OCI-LY1 (cell line): ENCODE measurements at regions not wholly inside any gene's neighbourhood (a gene's known extent, or its start where the extent isn't known, plus 50 kb on each side); places are given as distances from the start of the nearest gene placed in this dataset.

Source experiments
- H2AFZ ChIP-seq: fragments of 200-600 bp; sonication (generic), shearing (Covaris generic); 2 replicates; pipeline ENCODE4 v1.6.0; 2014; ENCODE audit warnings: antibody characterized with exemption, mild to moderate bottlenecking, low read length
- H3F3A ChIP-seq: fragments of 200-600 bp; sonication (generic), shearing (Covaris generic); 2 replicates; pipeline ENCODE4 v1.6.0; 2014; ENCODE audit warnings: mild to moderate bottlenecking, antibody characterized with exemption, low read length, moderate library complexity; ENCODE audit not compliant: insufficient read depth
- H3K27ac ChIP-seq: fragments of 200-600 bp; sonication (generic); 2 replicates; pipeline ENCODE4 v1.5.1; 2014; ENCODE audit warnings: low read length, mixed run types, mild to moderate bottlenecking, low read depth; ENCODE audit not compliant: poor library complexity, severe bottlenecking
- H3K27me3 ChIP-seq: fragments of 200-600 bp; sonication (generic); 2 replicates; pipeline ENCODE4 v1.6.0; 2014; ENCODE audit warnings: antibody characterized with exemption, mild to moderate bottlenecking, low read length, moderate library complexity; ENCODE audit not compliant: insufficient read depth
- H3K36me3 ChIP-seq: fragments of 200-600 bp; sonication (generic); 2 replicates; pipeline ENCODE4 v1.6.1; 2014; ENCODE audit warnings: mild to moderate bottlenecking, antibody characterized with exemption, low read length, moderate library complexity, mixed read lengths; ENCODE audit not compliant: insufficient read depth
- H3K4me1 ChIP-seq: fragments of 200-600 bp; sonication (generic); 2 replicates; pipeline ENCODE4 v1.5.1; 2014; ENCODE audit warnings: mild to moderate bottlenecking, low read length, moderate library complexity; ENCODE audit not compliant: insufficient read depth, severe bottlenecking
- H3K4me2 ChIP-seq: fragments of 200-600 bp; sonication (generic), shearing (Covaris generic); 2 replicates; pipeline ENCODE4 v1.6.1; 2014; ENCODE audit warnings: low read length
- H3K4me3 ChIP-seq: fragments of 200-600 bp; sonication (generic); 2 replicates; pipeline ENCODE4 v1.5.1; 2014; ENCODE audit warnings: low read length, low read depth, mild to moderate bottlenecking, mixed read lengths; ENCODE audit not compliant: poor library complexity, severe bottlenecking
- H3K79me2 ChIP-seq: fragments of 200-600 bp; shearing (Covaris generic); 2 replicates; pipeline ENCODE4 v1.6.1; 2016; ENCODE audit warnings: mixed run types, low read length, mixed read lengths; ENCODE audit not compliant: insufficient read depth
- H3K9ac ChIP-seq: fragments of 200-600 bp; sonication (generic), shearing (Covaris generic); 2 replicates; pipeline ENCODE4 v1.6.1; 2014; ENCODE audit warnings: mild to moderate bottlenecking, low read length, mixed read lengths
- H3K9me2 ChIP-seq: fragments of 200-600 bp; sonication (generic), shearing (Covaris generic); 2 replicates; pipeline ENCODE4 v1.6.1; 2014; ENCODE audit warnings: low read depth, mild to moderate bottlenecking, low read length, mixed read lengths
- H3K9me3 ChIP-seq: fragments of 200-600 bp; shearing (Covaris generic); 2 replicates; pipeline ENCODE4 v1.6.1; 2014; ENCODE audit warnings: low read length, mixed read lengths
- H4K20me1 ChIP-seq: fragments of 200-600 bp; sonication (generic), shearing (Covaris generic); 2 replicates; pipeline ENCODE4 v1.6.0; 2016; ENCODE audit warnings: mild to moderate bottlenecking, low read length; ENCODE audit not compliant: insufficient read depth
- EZH2 ChIP-seq: fragments of 200-600 bp; sonication (generic), shearing (Covaris generic); IDR thresholded peaks from 2 replicates; pipeline ENCODE4 v1.8.0; 2017; ENCODE audit warnings: borderline replicate concordance, mixed run types, mild to moderate bottlenecking, antibody characterized with exemption, low read length, moderate library complexity, mixed read lengths
- TF ChIP-seq, protein P1 (sequence below): fragments of 200-600 bp; sonication (generic), shearing (Covaris generic); IDR thresholded peaks from 2 replicates; pipeline ENCODE4 v1.5.1; 2017; ENCODE audit warnings: mild to moderate bottlenecking, antibody characterized with exemption, low read length, moderate library complexity, mixed read lengths

DNA sequence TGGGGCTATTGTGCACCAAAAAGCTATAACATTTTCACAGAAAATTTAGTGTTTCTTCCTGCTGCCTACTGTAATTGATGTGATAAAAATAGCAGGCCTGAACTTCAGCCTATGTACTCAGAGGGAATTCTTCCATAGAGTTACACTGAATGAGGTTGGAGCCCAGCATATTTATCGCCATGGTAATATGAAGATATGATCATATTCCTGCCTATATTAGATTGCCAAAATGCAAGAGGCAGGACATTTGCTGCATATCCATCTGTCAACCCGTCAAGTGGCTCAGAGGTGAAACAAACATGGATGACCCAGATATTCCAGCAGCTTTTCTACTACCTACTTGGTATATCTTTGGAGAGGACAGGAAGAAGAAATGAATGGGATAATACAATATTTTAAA is 1150.6 kb downstream of the TBL1XR1 start:
- H3K9me3 ChIP-seq: no peaks in the 10 kb centered on the region
- H3K27me3 ChIP-seq: no peaks in the 10 kb centered on the region
- H3K79me2 ChIP-seq: no peaks in the 10 kb centered on the region
- no peak overlapping the region for H2AFZ ChIP-seq
- no peaks in the 10 kb centered on the region for H4K20me1 ChIP-seq
- no peaks in the 10 kb centered on the region for H3K36me3 ChIP-seq
- no peaks in the 10 kb centered on the region for H3F3A ChIP-seq
- H3K27ac ChIP-seq: no peak overlapping the region
- no peak overlapping the region for H3K4me3 ChIP-seq
- H3K4me2 ChIP-seq: no peak overlapping the region
- no peaks in the 10 kb centered on the region for H3K4me1 ChIP-seq
- TF ChIP-seq, protein P1, sequence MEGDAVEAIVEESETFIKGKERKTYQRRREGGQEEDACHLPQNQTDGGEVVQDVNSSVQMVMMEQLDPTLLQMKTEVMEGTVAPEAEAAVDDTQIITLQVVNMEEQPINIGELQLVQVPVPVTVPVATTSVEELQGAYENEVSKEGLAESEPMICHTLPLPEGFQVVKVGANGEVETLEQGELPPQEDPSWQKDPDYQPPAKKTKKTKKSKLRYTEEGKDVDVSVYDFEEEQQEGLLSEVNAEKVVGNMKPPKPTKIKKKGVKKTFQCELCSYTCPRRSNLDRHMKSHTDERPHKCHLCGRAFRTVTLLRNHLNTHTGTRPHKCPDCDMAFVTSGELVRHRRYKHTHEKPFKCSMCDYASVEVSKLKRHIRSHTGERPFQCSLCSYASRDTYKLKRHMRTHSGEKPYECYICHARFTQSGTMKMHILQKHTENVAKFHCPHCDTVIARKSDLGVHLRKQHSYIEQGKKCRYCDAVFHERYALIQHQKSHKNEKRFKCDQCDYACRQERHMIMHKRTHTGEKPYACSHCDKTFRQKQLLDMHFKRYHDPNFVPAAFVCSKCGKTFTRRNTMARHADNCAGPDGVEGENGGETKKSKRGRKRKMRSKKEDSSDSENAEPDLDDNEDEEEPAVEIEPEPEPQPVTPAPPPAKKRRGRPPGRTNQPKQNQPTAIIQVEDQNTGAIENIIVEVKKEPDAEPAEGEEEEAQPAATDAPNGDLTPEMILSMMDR: no peak
- TF ChIP-seq EZH2: no peak
- H3K9me2 ChIP-seq: no peaks in the 10 kb centered on the region
- no peak overlapping the region for H3K9ac ChIP-seq

DNA sequence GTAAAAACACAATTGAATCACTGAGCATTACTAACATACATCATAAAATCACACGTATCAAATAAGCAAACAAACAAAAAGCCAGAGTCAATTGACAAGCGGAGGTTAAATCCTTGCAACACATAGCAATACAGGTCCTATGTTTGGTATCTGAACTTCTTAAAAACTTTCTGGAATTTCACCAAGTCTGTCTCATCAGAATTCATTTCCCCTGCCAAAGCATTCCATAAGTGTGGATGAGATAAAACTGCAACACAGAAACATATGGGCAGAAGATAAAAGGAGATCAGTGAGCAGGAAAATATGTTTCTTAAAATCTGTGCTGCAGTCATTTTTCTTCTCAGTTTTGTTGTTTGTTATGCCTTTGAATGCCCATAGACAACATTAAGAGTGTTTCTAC is 1155.5 kb downstream of the TBL1XR1 start:
- H2AFZ ChIP-seq: no peak overlapping the region
- no peak overlapping the region for H3K9ac ChIP-seq
- H3K27ac ChIP-seq: no peak overlapping the region
- H3K79me2 ChIP-seq: no peaks in the 10 kb centered on the region
- H3K9me3 ChIP-seq: no peaks in the 10 kb centered on the region
- H3K4me3 ChIP-seq: no peak overlapping the region
- no peak overlapping the region for H3K4me2 ChIP-seq
- TF ChIP-seq, protein P1: no peak
- TF ChIP-seq EZH2: no peak
- no peaks in the 10 kb centered on the region for H3K9me2 ChIP-seq
- H4K20me1 ChIP-seq: no peaks in the 10 kb centered on the region
- no peaks in the 10 kb centered on the region for H3K27me3 ChIP-seq
- no peaks in the 10 kb centered on the region for H3K36me3 ChIP-seq
- no peaks in the 10 kb centered on the region for H3F3A ChIP-seq
- no peaks in the 10 kb centered on the region for H3K4me1 ChIP-seq

DNA sequence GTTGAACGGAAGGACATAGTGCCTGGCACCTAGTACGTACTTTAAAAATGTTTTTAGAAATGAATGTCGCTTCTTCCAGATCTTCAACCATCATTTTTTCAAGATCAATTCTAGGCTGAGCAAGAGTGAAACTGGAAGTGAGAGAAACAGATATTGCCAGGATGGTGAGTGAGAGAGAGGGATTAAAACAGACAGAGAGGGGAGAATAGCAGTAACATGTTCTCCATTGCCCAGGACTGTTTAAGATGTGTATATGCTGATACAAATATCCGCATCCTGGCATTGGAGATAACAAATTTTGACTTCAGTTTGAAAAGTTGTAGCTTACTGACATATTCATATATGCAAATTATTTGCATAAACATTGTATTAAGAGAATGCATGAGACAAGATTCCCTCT is 1156.1 kb downstream of the TBL1XR1 start:
- Histone ChIP-seq H4K20me1 (no peaks in the 10 kb centered on the region), H3K27ac (no peak overlapping the region), H3F3A (no peaks in the 10 kb centered on the region)

More for the DNA sequence above, 1156.1 kb downstream of the TBL1XR1 start:
- no peaks in the 10 kb centered on the region for H3K27me3 ChIP-seq
- H3K36me3 ChIP-seq: no peaks in the 10 kb centered on the region
- no peak overlapping the region for H3K9ac ChIP-seq
- H3K79me2 ChIP-seq: no peaks in the 10 kb centered on the region
- no peaks in the 10 kb centered on the region for H3K4me1 ChIP-seq
- no peak overlapping the region for H2AFZ ChIP-seq
- TF ChIP-seq, protein P1: no peak
- TF ChIP-seq EZH2: no peak
- H3K4me3 ChIP-seq: no peak overlapping the region
- no peaks in the 10 kb centered on the region for H3K9me3 ChIP-seq
- H3K9me2 ChIP-seq: no peaks in the 10 kb centered on the region
- H3K4me2 ChIP-seq: no peak overlapping the region
